ENCODE measurements at regions not wholly inside any gene's neighbourhood (a gene's known extent, or its start where the extent isn't known, plus 50 kb on each side); places are given as distances from the start of the nearest gene placed in this dataset.

DNA sequence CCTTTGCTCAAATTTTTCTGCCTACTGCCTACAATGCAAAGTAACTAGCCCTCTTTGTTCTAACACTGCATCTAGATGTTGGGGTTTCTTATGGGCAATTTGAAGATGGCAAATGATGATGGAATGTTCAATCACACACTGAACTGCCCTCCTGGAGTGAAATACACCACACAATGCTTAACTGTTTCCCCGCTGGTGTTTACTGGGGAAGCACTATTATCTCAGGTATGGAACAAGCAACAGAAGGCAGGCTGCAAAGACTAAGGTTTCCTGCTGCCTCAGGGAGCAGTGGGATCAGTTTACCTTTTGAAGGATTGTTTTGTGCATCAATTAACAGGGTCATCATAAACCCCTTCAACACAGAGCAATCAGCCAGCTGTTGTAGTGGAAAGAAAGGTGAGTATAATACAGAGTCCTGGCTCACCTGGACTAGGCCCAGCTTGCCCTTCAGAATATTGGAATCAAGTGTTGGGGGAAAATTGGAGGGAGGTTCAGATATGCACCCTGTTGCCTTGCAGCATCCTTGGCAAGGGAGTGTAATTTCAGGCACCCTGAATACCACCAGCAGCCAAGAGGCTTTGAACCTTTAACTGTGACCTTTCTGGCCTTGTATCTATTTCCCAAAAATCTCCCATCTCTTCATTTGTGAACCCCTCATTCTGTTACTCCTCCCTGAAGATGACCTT is 105.4 kb upstream of the CDH11 start:
- no peaks in the 10 kb centered on the region for H3K27me3 ChIP-seq
- TF ChIP-seq Cebpa-rat (IDR thresholded peaks at IDR 0.05), result no peak
- no peak overlapping the region for H3K9ac ChIP-seq
- no peaks in the 10 kb centered on the region for H4K20me1 ChIP-seq
- H3K4me1 ChIP-seq, result no peaks in the 10 kb centered on the region
- no peak overlapping the region for H3K4me3 ChIP-seq
- H3K4me2 ChIP-seq, result no peak overlapping the region
- H3K27ac ChIP-seq, result no peak overlapping the region
- no peaks in the 10 kb centered on the region for H3K9me3 ChIP-seq (replicated peaks in 1 of 11)
- no peaks in the 10 kb centered on the region for H3K36me3 ChIP-seq

DNA sequence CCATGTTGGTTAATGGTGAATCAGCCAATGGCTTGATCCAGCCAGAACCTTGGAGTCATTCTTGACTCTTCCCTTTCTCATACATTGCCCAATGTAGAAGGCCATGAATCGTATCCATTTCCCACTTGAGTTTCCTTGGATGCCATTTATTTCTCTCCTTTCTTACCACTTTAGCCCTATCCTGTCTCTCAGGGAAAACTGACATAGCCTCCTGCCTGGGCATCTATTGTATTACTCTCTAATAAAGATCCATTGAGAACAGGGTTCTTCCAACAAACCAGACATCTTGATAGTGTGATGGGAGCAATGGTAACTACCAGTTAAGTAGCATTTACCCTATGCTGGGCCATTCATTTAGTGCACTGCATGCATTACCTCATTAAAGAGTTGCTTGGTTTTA is 104.2 kb upstream of the CDH11 start:
- Histone ChIP-seq H4K20me1 (no peaks in the 10 kb centered on the region), H3K36me3 (no peaks in the 10 kb centered on the region), H3K4me1 (no peaks in the 10 kb centered on the region), H3K9me3 (replicated peaks in 1 of 11) (no peaks in the 10 kb centered on the region), H3K27ac (no peak overlapping the region), H3K4me2 (no peak overlapping the region), H3K4me3 (no peak overlapping the region), H3K27me3 (no peaks in the 10 kb centered on the region), H3K9ac (no peak overlapping the region)
- no peak for TF ChIP-seq Cebpa-rat (IDR thresholded peaks at IDR 0.05)

- no peak overlapping the region for H3K9ac ChIP-seq
- H4K20me1 ChIP-seq, result no peaks in the 10 kb centered on the region
- H3K4me3 ChIP-seq, result no peak overlapping the region
- H3K9me3 ChIP-seq (replicated peaks in 1 of 11), result no peaks in the 10 kb centered on the region
- no peaks in the 10 kb centered on the region for H3K36me3 ChIP-seq
- H3K27me3 ChIP-seq, result no peaks in the 10 kb centered on the region
- H3K4me2 ChIP-seq, result no peak overlapping the region
- no peak overlapping the region for H3K27ac ChIP-seq
- TF ChIP-seq Cebpa-rat (IDR thresholded peaks at IDR 0.05), result no peak
- no peaks in the 10 kb centered on the region for H3K4me1 ChIP-seq
Measured at GRCh38 chr16:65225488-65225887, 103.6 kb upstream of the CDH11 start.

GRCh38 chr16:65224994-65225393 is 103.1 kb upstream of the CDH11 start:
- H3K27ac ChIP-seq, result no peak overlapping the region

GRCh38 chr16:65224471-65224870 is 102.6 kb upstream of the CDH11 start:
- H3K4me2 ChIP-seq, result no peak overlapping the region
- no peak overlapping the region for H3K4me3 ChIP-seq
- no peaks in the 10 kb centered on the region for H3K4me1 ChIP-seq
- H3K27me3 ChIP-seq, result no peaks in the 10 kb centered on the region
- TF ChIP-seq Cebpa-rat (IDR thresholded peaks at IDR 0.05), result no peak
- no peaks in the 10 kb centered on the region for H3K36me3 ChIP-seq
- H3K27ac ChIP-seq, result no peak overlapping the region
- no peaks in the 10 kb centered on the region for H3K9me3 ChIP-seq (replicated peaks in 1 of 11)
- H3K9ac ChIP-seq, result no peak overlapping the region
- no peaks in the 10 kb centered on the region for H4K20me1 ChIP-seq

More at GRCh38 chr16:65224994-65225393, 103.1 kb upstream of the CDH11 start:
- H3K36me3 ChIP-seq, result no peaks in the 10 kb centered on the region
- H3K9me3 ChIP-seq (replicated peaks in 1 of 11), result no peaks in the 10 kb centered on the region
- no peak for TF ChIP-seq Cebpa-rat (IDR thresholded peaks at IDR 0.05)
- H3K4me2 ChIP-seq, result no peak overlapping the region
- no peak overlapping the region for H3K4me3 ChIP-seq
- no peaks in the 10 kb centered on the region for H4K20me1 ChIP-seq
- no peak overlapping the region for H3K9ac ChIP-seq
- H3K27me3 ChIP-seq, result no peaks in the 10 kb centered on the region
- no peaks in the 10 kb centered on the region for H3K4me1 ChIP-seq

- no peaks in the 10 kb centered on the region for H4K20me1 ChIP-seq
- no peak overlapping the region for H3K9ac ChIP-seq
- H3K9me3 ChIP-seq (replicated peaks in 1 of 11), result no peaks in the 10 kb centered on the region
- no peaks in the 10 kb centered on the region for H3K27me3 ChIP-seq
- H3K4me2 ChIP-seq, result no peak overlapping the region
- no peak for TF ChIP-seq Cebpa-rat (IDR thresholded peaks at IDR 0.05)
- H3K4me3 ChIP-seq, result no peak overlapping the region
- H3K4me1 ChIP-seq, result no peaks in the 10 kb centered on the region
- no peaks in the 10 kb centered on the region for H3K36me3 ChIP-seq
- no peak overlapping the region for H3K27ac ChIP-seq
Measured at GRCh38 chr16:65223335-65223734, 101.5 kb upstream of the CDH11 start.

DNA sequence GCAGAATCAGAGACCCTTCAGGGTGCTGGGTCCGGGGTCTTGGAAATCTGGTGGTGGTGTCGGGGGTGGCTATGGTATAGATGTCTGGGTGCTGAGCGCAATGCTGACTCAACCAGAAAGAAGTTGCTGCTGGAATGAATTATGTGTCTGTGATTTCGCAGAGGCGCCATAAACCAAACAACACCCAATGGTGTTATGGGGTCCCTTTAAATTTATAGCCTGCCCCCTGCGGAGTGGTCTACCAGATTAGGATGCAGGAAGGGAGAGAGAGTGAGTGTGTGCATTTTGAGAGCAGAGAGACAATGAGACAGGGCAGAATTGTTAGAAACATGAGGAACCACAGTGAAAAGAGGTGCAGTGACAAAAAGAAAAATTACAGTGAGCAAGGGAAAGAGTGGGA is 100.7 kb upstream of the CDH11 start:
- no peak for TF ChIP-seq Cebpa-rat (IDR thresholded peaks at IDR 0.05)
- H3K4me3 ChIP-seq, result no peak overlapping the region
- H3K9ac ChIP-seq, result no peak overlapping the region
- H3K36me3 ChIP-seq, result no peaks in the 10 kb centered on the region
- H4K20me1 ChIP-seq, result no peaks in the 10 kb centered on the region
- no peaks in the 10 kb centered on the region for H3K27me3 ChIP-seq
- H3K4me1 ChIP-seq, result no peaks in the 10 kb centered on the region
- H3K27ac ChIP-seq, result no peak overlapping the region
- H3K9me3 ChIP-seq (replicated peaks in 1 of 11), result no peaks in the 10 kb centered on the region
- H3K4me2 ChIP-seq, result no peak overlapping the region

DNA sequence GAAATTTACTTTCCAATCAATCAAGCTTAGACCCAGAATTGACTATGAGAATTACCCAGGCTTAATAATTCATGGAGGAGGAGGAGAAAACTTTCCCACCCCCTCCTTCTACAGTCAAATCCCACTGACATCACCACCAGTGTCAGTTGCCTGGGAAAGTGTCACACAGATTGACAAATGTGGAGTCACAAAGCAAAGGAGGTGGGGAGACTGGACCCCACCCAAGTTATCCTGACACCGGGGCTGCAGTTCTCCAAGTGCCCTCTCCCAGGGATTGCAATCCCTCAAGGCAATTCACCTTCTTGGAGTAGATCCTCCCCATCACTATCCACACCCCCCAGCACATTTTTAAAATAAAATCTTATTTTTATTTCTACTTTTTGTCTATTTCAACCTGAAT is 100.2 kb upstream of the CDH11 start:
- Histone ChIP-seq H3K9me3 (replicated peaks in 1 of 11) (no peaks in the 10 kb centered on the region), H4K20me1 (no peaks in the 10 kb centered on the region), H3K4me3 (no peak overlapping the region), H3K36me3 (no peaks in the 10 kb centered on the region), H3K27ac (no peak overlapping the region), H3K9ac (no peak overlapping the region), H3K4me2 (no peak overlapping the region), H3K4me1 (no peaks in the 10 kb centered on the region), H3K27me3 (no peaks in the 10 kb centered on the region)
- no peak for TF ChIP-seq Cebpa-rat (IDR thresholded peaks at IDR 0.05)

DNA sequence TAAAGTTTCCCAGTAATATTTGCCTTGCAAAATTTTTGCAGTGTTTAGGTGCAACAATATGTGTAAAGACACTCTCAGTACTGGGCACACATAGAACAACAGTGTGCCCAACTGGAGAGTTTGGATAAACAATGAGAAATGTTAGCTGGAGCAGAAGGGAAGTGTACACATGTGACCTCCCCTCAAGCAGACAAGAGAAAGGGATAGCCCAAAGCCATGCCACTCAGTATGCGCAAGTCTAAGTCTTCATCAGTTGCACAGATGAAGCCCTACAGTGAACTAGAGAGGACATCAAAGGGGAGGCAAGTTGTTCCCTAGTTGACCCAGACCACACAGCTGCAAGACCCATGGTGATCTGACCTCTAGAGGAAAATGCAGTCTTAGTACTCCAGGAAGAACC is 97.9 kb upstream of the CDH11 start:
- Histone ChIP-seq H3K36me3 (no peaks in the 10 kb centered on the region), H3K9me3 (replicated peaks in 1 of 11) (no peaks in the 10 kb centered on the region), H3K4me2 (no peak overlapping the region), H4K20me1 (no peaks in the 10 kb centered on the region), H3K4me3 (no peak overlapping the region), H3K27me3 (no peaks in the 10 kb centered on the region), H3K27ac (no peak overlapping the region), H3K4me1 (no peaks in the 10 kb centered on the region), H3K9ac (no peak overlapping the region)
- TF ChIP-seq Cebpa-rat (IDR thresholded peaks at IDR 0.05), result no peak

GRCh38 chr16:65218348-65218747 is 96.5 kb upstream of the CDH11 start:
- Histone ChIP-seq H3K9ac (no peak overlapping the region), H3K4me3 (no peak overlapping the region), H4K20me1 (no peaks in the 10 kb centered on the region), H3K27me3 (no peaks in the 10 kb centered on the region), H3K9me3 (replicated peaks in 1 of 11) (no peaks in the 10 kb centered on the region), H3K4me1 (no peaks in the 10 kb centered on the region), H3K4me2 (no peak overlapping the region), H3K36me3 (no peaks in the 10 kb centered on the region), H3K27ac (no peak overlapping the region)
- TF ChIP-seq Cebpa-rat (IDR thresholded peaks at IDR 0.05), result no peak

Measured in BLaER1 treated with 17β-estradiol and CSF1 and Interleukin-3, amounts not matched to agents 10 nM and 100 nM (cell line).